ENCODE measurements at regions not wholly inside any gene's neighbourhood (a gene's known extent, or its start where the extent isn't known, plus 50 kb on each side); places are given as distances from the start of the nearest gene placed in this dataset.

GRCh38 chr7:32145911-32146310, 75.7 kb upstream of the PDE1C start:
- no peak overlapping the region for H2BK12ac ChIP-seq (ENCODE audit: low read length)
- H3K18ac ChIP-seq (ENCODE audit: low read length): no peak overlapping the region
- no peak overlapping the region for H3K14ac ChIP-seq (ENCODE audit: low read length)
- no peaks in the 10 kb centered on the region for H3K36me3 ChIP-seq (ENCODE audit: control insufficient read depth in 1 of 2, insufficient read depth in 2 of 2, low read length in 2 of 2)
- H3K9ac ChIP-seq (ENCODE audit: low read length): no peak overlapping the region
- WGBS (ENCODE audit: extremely low coverage, insufficient coverage, insufficient read length): no CpG with 5 or more reads among the region's 2 CpGs
- H3K4me1 ChIP-seq (ENCODE audit: control insufficient read depth in 1 of 2, insufficient read depth in 2 of 2, low read length in 2 of 2): no peaks in the 10 kb centered on the region
- H3K79me2 ChIP-seq (ENCODE audit: control insufficient read depth, insufficient read depth, low read length, poor library complexity): no peaks in the 10 kb centered on the region
- no peaks in the 10 kb centered on the region for H3K79me1 ChIP-seq (ENCODE audit: low read length)
- H2BK120ac ChIP-seq (ENCODE audit: insufficient read depth, low read length, poor library complexity): no peak overlapping the region
- no peak overlapping the region for H3K4ac ChIP-seq (ENCODE audit: low read depth, low read length)
- H4K12ac ChIP-seq (ENCODE audit: low read depth, low read length): no peak overlapping the region
- no peak overlapping the region for H2AFZ ChIP-seq (ENCODE audit: insufficient read depth, low read length, poor library complexity)
- no peak for DNase-seq
- no peak overlapping the region for H2BK5ac ChIP-seq (ENCODE audit: low read depth, low read length, poor library complexity)
- no peak overlapping the region for H3K27ac ChIP-seq (ENCODE audit: low read depth, low read length)
- no peak overlapping the region for H3K23ac ChIP-seq (ENCODE audit: low read length)
- no peak overlapping the region for H3K4me2 ChIP-seq (ENCODE audit: low read length)
- no peak overlapping the region for H4K91ac ChIP-seq (ENCODE audit: low read depth, low read length)
- H2AK5ac ChIP-seq (ENCODE audit: low read length): no peak overlapping the region
- H3K4me3 ChIP-seq (ENCODE audit: low read depth, low read length): no peak overlapping the region
- no peak overlapping the region for H4K8ac ChIP-seq (ENCODE audit: low read depth, low read length)
- no peaks in the 10 kb centered on the region for H3K9me3 ChIP-seq (ENCODE audit: insufficient read depth, low read depth, low read length)
- H3K27me3 ChIP-seq (ENCODE audit: insufficient read depth, low read length): no peaks in the 10 kb centered on the region

DNA sequence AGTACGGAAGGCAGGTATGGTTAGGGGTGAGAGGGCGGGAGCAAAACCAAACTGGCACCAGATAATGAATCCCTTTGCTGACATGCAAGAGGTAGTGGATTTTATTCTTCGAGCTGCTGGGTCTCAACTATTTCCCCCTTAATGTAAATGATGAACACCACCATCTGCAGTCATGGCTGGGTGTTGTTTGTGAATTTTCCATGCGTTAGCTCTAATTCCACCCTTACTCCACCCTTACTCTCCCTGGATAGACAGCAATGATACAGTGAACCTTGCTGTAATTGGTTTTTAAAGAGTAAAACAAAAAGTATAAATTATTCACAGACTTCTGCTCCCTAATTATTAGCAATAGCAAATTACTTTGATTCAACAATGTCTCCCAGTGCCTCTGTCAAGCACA, 74.5 kb upstream of the PDE1C start:
- no peak overlapping the region for H3K23ac ChIP-seq (ENCODE audit: low read length)
- no peak overlapping the region for H4K8ac ChIP-seq (ENCODE audit: low read depth, low read length)
- no peaks in the 10 kb centered on the region for H3K79me1 ChIP-seq (ENCODE audit: low read length)
- H3K9me3 ChIP-seq (ENCODE audit: insufficient read depth, low read depth, low read length): no peaks in the 10 kb centered on the region
- no peak overlapping the region for H3K9ac ChIP-seq (ENCODE audit: low read length)
- H2BK12ac ChIP-seq (ENCODE audit: low read length): no peak overlapping the region
- no peak overlapping the region for H3K18ac ChIP-seq (ENCODE audit: low read length)
- no peak overlapping the region for H2BK120ac ChIP-seq (ENCODE audit: insufficient read depth, low read length, poor library complexity)
- H3K4me2 ChIP-seq (ENCODE audit: low read length): no peak overlapping the region
- no peaks in the 10 kb centered on the region for H3K27me3 ChIP-seq (ENCODE audit: insufficient read depth, low read length)
- no peaks in the 10 kb centered on the region for H3K79me2 ChIP-seq (ENCODE audit: control insufficient read depth, insufficient read depth, low read length, poor library complexity)
- H2BK5ac ChIP-seq (ENCODE audit: low read depth, low read length, poor library complexity): no peak overlapping the region
- H4K12ac ChIP-seq (ENCODE audit: low read depth, low read length): no peak overlapping the region
- H4K91ac ChIP-seq (ENCODE audit: low read depth, low read length): no peak overlapping the region
- no peak for DNase-seq
- no peak overlapping the region for H2AK5ac ChIP-seq (ENCODE audit: low read length)
- H3K4ac ChIP-seq (ENCODE audit: low read depth, low read length): no peak overlapping the region
- no peak overlapping the region for H3K14ac ChIP-seq (ENCODE audit: low read length)
- no peaks in the 10 kb centered on the region for H3K4me1 ChIP-seq (ENCODE audit: control insufficient read depth in 1 of 2, insufficient read depth in 2 of 2, low read length in 2 of 2)
- H3K27ac ChIP-seq (ENCODE audit: low read depth, low read length): no peak overlapping the region
- no peak overlapping the region for H2AFZ ChIP-seq (ENCODE audit: insufficient read depth, low read length, poor library complexity)
- H3K4me3 ChIP-seq (ENCODE audit: low read depth, low read length): no peak overlapping the region
- no CpG with 5 or more reads among the region's 4 CpGs for WGBS (ENCODE audit: extremely low coverage, insufficient coverage, insufficient read length)
- H3K36me3 ChIP-seq (ENCODE audit: control insufficient read depth in 1 of 2, insufficient read depth in 2 of 2, low read length in 2 of 2): no peaks in the 10 kb centered on the region

GRCh38 chr7:32143301-32143700, 73.1 kb upstream of the PDE1C start:
- H3K4me1 ChIP-seq (ENCODE audit: control insufficient read depth in 1 of 2, insufficient read depth in 2 of 2, low read length in 2 of 2): no peaks in the 10 kb centered on the region
- no peak overlapping the region for H2AK5ac ChIP-seq (ENCODE audit: low read length)
- H2BK12ac ChIP-seq (ENCODE audit: low read length): no peak overlapping the region
- H2AFZ ChIP-seq (ENCODE audit: insufficient read depth, low read length, poor library complexity): no peak overlapping the region
- H4K12ac ChIP-seq (ENCODE audit: low read depth, low read length): no peak overlapping the region
- DNase-seq: no peak
- no peak overlapping the region for H3K14ac ChIP-seq (ENCODE audit: low read length)
- H3K27ac ChIP-seq (ENCODE audit: low read depth, low read length): no peak overlapping the region
- no peak overlapping the region for H3K4me3 ChIP-seq (ENCODE audit: low read depth, low read length)
- H2BK5ac ChIP-seq (ENCODE audit: low read depth, low read length, poor library complexity): no peak overlapping the region
- H3K4me2 ChIP-seq (ENCODE audit: low read length): no peak overlapping the region
- H3K23ac ChIP-seq (ENCODE audit: low read length): no peak overlapping the region
- no peaks in the 10 kb centered on the region for H3K36me3 ChIP-seq (ENCODE audit: control insufficient read depth in 1 of 2, insufficient read depth in 2 of 2, low read length in 2 of 2)
- H4K8ac ChIP-seq (ENCODE audit: low read depth, low read length): no peak overlapping the region
- peak overlapping the region; percentile 41 for H3K9ac ChIP-seq (ENCODE audit: low read length)
- H3K4ac ChIP-seq (ENCODE audit: low read depth, low read length): no peak overlapping the region
- H3K79me2 ChIP-seq (ENCODE audit: control insufficient read depth, insufficient read depth, low read length, poor library complexity): no peaks in the 10 kb centered on the region
- no peak overlapping the region for H3K18ac ChIP-seq (ENCODE audit: low read length)
- no CpG with 5 or more reads among the region's 6 CpGs for WGBS (ENCODE audit: extremely low coverage, insufficient coverage, insufficient read length)
- no peak overlapping the region for H2BK120ac ChIP-seq (ENCODE audit: insufficient read depth, low read length, poor library complexity)
- no peaks in the 10 kb centered on the region for H3K9me3 ChIP-seq (ENCODE audit: insufficient read depth, low read depth, low read length)
- no peaks in the 10 kb centered on the region for H3K79me1 ChIP-seq (ENCODE audit: low read length)
- H3K27me3 ChIP-seq (ENCODE audit: insufficient read depth, low read length): no peaks in the 10 kb centered on the region
- H4K91ac ChIP-seq (ENCODE audit: low read depth, low read length): no peak overlapping the region

DNA sequence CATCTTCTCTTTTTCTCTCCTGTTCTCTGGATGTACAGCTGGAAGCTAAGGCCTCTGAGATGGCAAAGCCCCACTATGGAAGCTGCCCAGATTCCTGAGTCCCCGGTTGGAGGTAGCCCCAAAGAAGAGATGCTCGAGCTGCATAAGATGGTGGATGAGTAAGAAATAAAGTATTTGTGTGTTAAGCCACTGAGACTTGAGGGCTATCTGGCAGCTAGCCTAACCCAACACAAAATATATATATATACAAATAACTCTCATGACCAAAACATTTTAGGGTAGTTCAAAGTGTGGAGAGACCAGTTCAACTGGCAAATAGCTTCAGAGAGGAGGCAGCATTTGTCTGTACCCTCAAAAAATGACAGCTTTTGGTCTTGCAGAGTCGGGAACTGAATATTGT, 72.4 kb upstream of the PDE1C start:
- Histone ChIP-seq H4K12ac (ENCODE audit: low read depth, low read length) (no peak overlapping the region), H3K36me3 (ENCODE audit: control insufficient read depth in 1 of 2, insufficient read depth in 2 of 2, low read length in 2 of 2) (no peaks in the 10 kb centered on the region), H3K27ac (ENCODE audit: low read depth, low read length) (no peak overlapping the region), H3K14ac (ENCODE audit: low read length) (no peak overlapping the region), H3K79me1 (ENCODE audit: low read length) (no peaks in the 10 kb centered on the region), H3K4me1 (ENCODE audit: control insufficient read depth in 1 of 2, insufficient read depth in 2 of 2, low read length in 2 of 2) (no peaks in the 10 kb centered on the region), H2BK5ac (ENCODE audit: low read depth, low read length, poor library complexity) (no peak overlapping the region), H3K4ac (ENCODE audit: low read depth, low read length) (no peak overlapping the region), H4K91ac (ENCODE audit: low read depth, low read length) (no peak overlapping the region), H3K18ac (ENCODE audit: low read length) (no peak overlapping the region), H2BK120ac (ENCODE audit: insufficient read depth, low read length, poor library complexity) (no peak overlapping the region), H3K23ac (ENCODE audit: low read length) (no peak overlapping the region), H3K27me3 (ENCODE audit: insufficient read depth, low read length) (no peaks in the 10 kb centered on the region), H3K9ac (ENCODE audit: low read length) (no peak overlapping the region), H2AK5ac (ENCODE audit: low read length) (no peak overlapping the region), H3K4me3 (ENCODE audit: low read depth, low read length) (no peak overlapping the region), H3K9me3 (ENCODE audit: insufficient read depth, low read depth, low read length) (no peaks in the 10 kb centered on the region), H3K4me2 (ENCODE audit: low read length) (no peak overlapping the region), H4K8ac (ENCODE audit: low read depth, low read length) (no peak overlapping the region), H3K79me2 (ENCODE audit: control insufficient read depth, insufficient read depth, low read length, poor library complexity) (no peaks in the 10 kb centered on the region), H2BK12ac (ENCODE audit: low read length) (no peak overlapping the region), H2AFZ (ENCODE audit: insufficient read depth, low read length, poor library complexity) (no peak overlapping the region)
- no peak for DNase-seq
- no CpG with 5 or more reads among the region's 3 CpGs for WGBS (ENCODE audit: extremely low coverage, insufficient coverage, insufficient read length)
